Keratinocyte (primary cell): ENCODE measurements at regions not wholly inside any gene's neighbourhood (a gene's known extent, or its start where the extent isn't known, plus 50 kb on each side); places are given as distances from the start of the nearest gene placed in this dataset.

Experiments used
- CTCF ChIP-seq, 3 experiments: IDR thresholded peaks in 1 of 3; conservative IDR thresholded peaks in 1 of 3; optimal IDR thresholded peaks in 1 of 3; 2 replicates in 2 of 3; 3 replicates in 1 of 3; pipeline versions ENCODE3 to v1.5.1; 2011; ENCODE audit warnings: low read length in 3 of 3, mild to moderate bottlenecking in 3 of 3, moderate library complexity in 2 of 3, control low read depth in 1 of 3, inconsistent platforms in 1 of 3; ENCODE audit not compliant: insufficient read depth in 2 of 3; ENCODE audit errors: extremely low read depth in 1 of 3
- EZH2 ChIP-seq: IDR thresholded peaks from one replicate; pipeline ENCODE4 v1.6.1; 2012; ENCODE audit warnings: inconsistent platforms, mild to moderate bottlenecking, low read length, moderate library complexity

DNA sequence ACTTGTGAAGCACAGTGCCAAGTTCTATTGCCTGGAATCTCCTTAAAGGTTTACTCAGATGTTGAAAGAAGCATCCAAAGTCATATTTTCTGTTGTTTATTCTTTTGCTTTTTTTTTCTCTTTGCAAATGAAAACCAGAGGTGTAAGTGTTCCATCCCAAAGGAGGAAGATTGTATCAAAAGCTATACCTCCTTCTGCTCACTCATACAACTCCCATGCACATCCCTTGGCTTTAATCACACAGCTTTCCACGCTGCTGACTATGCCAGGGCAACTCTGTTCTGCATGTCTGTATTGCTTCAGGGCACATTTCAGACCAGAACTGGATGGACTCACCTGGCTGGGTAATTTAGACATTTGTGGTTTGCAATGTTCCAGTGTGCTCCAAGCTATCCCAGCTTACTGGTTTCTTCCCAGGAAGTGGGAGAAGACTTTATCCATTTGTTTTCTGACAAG is 399.6 kb upstream of the TBL1XR1 start:
- TF ChIP-seq CTCF (optimal IDR thresholded peaks at IDR 0.05 in 1 of 3, IDR thresholded peaks at IDR 0.05 in 1 of 3, conservative IDR thresholded peaks at IDR 0.05 in 1 of 3; ENCODE audit: extremely low read depth in 1 of 3, insufficient read depth in 2 of 3, low read length in 3 of 3): no peak
- TF ChIP-seq EZH2: no peak
